H1 (cell line): ENCODE measurements at regions not wholly inside any gene's neighbourhood (a gene's known extent, or its start where the extent isn't known, plus 50 kb on each side); places are given as distances from the start of the nearest gene placed in this dataset.

ENCODE experiments used
- CTCF ChIA-PET: fragments of 300-600 bp; sonication (Branson Sonifier 250); formaldehyde crosslinking; loops from one replicate; lab custom pipeline; 2021; ENCODE audit not compliant: partially characterized antibody; lab: Charles Lee
- POLR2A ChIA-PET: fragments of 300-600 bp; sonication (Branson Sonifier 250); formaldehyde crosslinking; loops from one replicate; lab custom pipeline; 2021; ENCODE audit warnings: inconsistent platforms; ENCODE audit not compliant: partially characterized antibody; lab: Charles Lee
- DNase-seq, 2 experiments: peaks; one replicate each; pipeline versions ENCODE4 v3.0.0 to v3.0.0-alpha.2; 2010 to 2022; ENCODE audit warnings: low spot score in 2 of 2, low read depth in 1 of 2, mixed read lengths in 1 of 2
- FAIRE-seq: peaks from 2 replicates; lab custom pipeline; 2011; peaks lifted over from hg19 to GRCh38; lab: Jason Lieb, UNC
- H2AFZ ChIP-seq: 2 replicates; pipeline ENCODE4 v1.8.1; 2012; ENCODE audit warnings: low read length, inconsistent platforms
- H2AK5ac ChIP-seq: 2 replicates; pipeline ENCODE4 v1.6.1; 2013; ENCODE audit warnings: low read depth, low read length
- H2BK120ac ChIP-seq: replicated peaks from 2 replicates; pipeline ENCODE3; 2013; ENCODE audit warnings: low read depth, low read length, inconsistent platforms
- H2BK12ac ChIP-seq: 2 replicates; pipeline ENCODE4 v1.6.1; 2013; ENCODE audit warnings: low read depth, low read length
- H2BK15ac ChIP-seq: 2 replicates; pipeline ENCODE4 v1.6.1; 2013; ENCODE audit warnings: low read length
- H2BK20ac ChIP-seq: 2 replicates; pipeline ENCODE4 v1.6.1; 2013; ENCODE audit warnings: low read length
- H2BK5ac ChIP-seq: 2 replicates; pipeline ENCODE4 v1.6.1; 2013; ENCODE audit warnings: low read depth, low read length
- H3K14ac ChIP-seq: 2 replicates; pipeline ENCODE4 v1.6.1; 2013; ENCODE audit warnings: inconsistent platforms; ENCODE audit not compliant: insufficient read length
- H3K18ac ChIP-seq: 2 replicates; pipeline ENCODE4 v1.6.1; 2013; ENCODE audit warnings: low read length; ENCODE audit errors: extremely low read depth
- H3K23ac ChIP-seq: 2 replicates; pipeline ENCODE4 v1.6.1; 2013; ENCODE audit warnings: inconsistent platforms; ENCODE audit not compliant: insufficient read length
- H3K23me2 ChIP-seq: 2 replicates; pipeline ENCODE4 v1.6.1; 2013; ENCODE audit warnings: low read depth, low read length
- H3K27ac ChIP-seq: 2 replicates; pipeline ENCODE4 v1.6.1; 2011; ENCODE audit warnings: low read depth, low read length, inconsistent platforms
- H3K27me3 ChIP-seq, 4 experiments: replicated peaks in 1 of 4; 1 replicate in 1 of 4; 2 replicates in 3 of 4; pipeline versions ENCODE4 v1.6.1 to v1.8.1; 2011 to 2013; ENCODE audit warnings: low read length in 3 of 4, mild to moderate bottlenecking in 3 of 4, inconsistent platforms in 2 of 4, mixed read lengths in 2 of 4, moderate library complexity in 1 of 4; ENCODE audit not compliant: control insufficient read depth in 3 of 4, insufficient read depth in 3 of 4; ENCODE audit errors: extremely low read depth in 1 of 4
- H3K36me3 ChIP-seq, 4 experiments: 2 replicates each; pipeline versions ENCODE4 v1.6.1 to v1.8.1; 2011 to 2013; ENCODE audit warnings: mild to moderate bottlenecking in 4 of 4, low read length in 3 of 4, moderate library complexity in 2 of 4, control low read depth in 1 of 4, inconsistent platforms in 1 of 4; ENCODE audit not compliant: insufficient read depth in 4 of 4, control insufficient read depth in 2 of 4
- H3K4ac ChIP-seq: replicated peaks from 2 replicates; pipeline ENCODE3; 2013; ENCODE audit warnings: low read length, low read depth, mixed read lengths, inconsistent platforms; ENCODE audit not compliant: insufficient read length
- H3K4me1 ChIP-seq, 4 experiments: replicated peaks in 1 of 4; 1 replicate in 1 of 4; 2 replicates in 3 of 4; pipeline versions ENCODE4 v1.6.1 to v1.8.1; 2011 to 2013; ENCODE audit warnings: low read length in 3 of 4, inconsistent platforms in 2 of 4, mixed read lengths in 1 of 4; ENCODE audit not compliant: insufficient read depth in 4 of 4, control insufficient read depth in 3 of 4
- H3K4me2 ChIP-seq, 2 experiments: 2 replicates each; pipeline versions ENCODE4 v1.6.1 to v1.8.1; 2011 to 2013; ENCODE audit warnings: low read depth in 2 of 2, low read length in 2 of 2, control low read depth in 1 of 2, inconsistent platforms in 1 of 2, mild to moderate bottlenecking in 1 of 2; ENCODE audit not compliant: insufficient read depth in 1 of 2
- H3K4me3 ChIP-seq, 4 experiments: fragments of 200-600, 300-600 bp in 1 of 4; sonication (generic), shearing (Covaris generic), sonication (Bioruptor Twin) in 1 of 4; 2 replicates each; pipeline versions ENCODE4 v1.5.1 to v1.8.1; 2011 to 2016; ENCODE audit warnings: low read length in 4 of 4, low read depth in 3 of 4, control low read depth in 2 of 4, inconsistent platforms in 2 of 4, mild to moderate bottlenecking in 2 of 4, mixed read lengths in 1 of 4, moderate library complexity in 1 of 4; ENCODE audit not compliant: insufficient read depth in 2 of 4; ENCODE audit errors: extremely low read depth in 1 of 4
- H3K56ac ChIP-seq: replicated peaks from 2 replicates; pipeline ENCODE3; 2013; ENCODE audit warnings: low read depth, mild to moderate bottlenecking, mixed read lengths, low read length, inconsistent platforms; ENCODE audit not compliant: insufficient read length
- H3K79me1 ChIP-seq: 2 replicates; pipeline ENCODE4 v1.6.1; 2013; ENCODE audit warnings: low read depth, low read length, control low read depth
- H3K79me2 ChIP-seq, 2 experiments: 2 replicates each; pipeline versions ENCODE4 v1.6.1 to v1.8.1; 2012 to 2013; ENCODE audit warnings: low read length in 2 of 2, mild to moderate bottlenecking in 2 of 2, inconsistent platforms in 1 of 2; ENCODE audit not compliant: insufficient read depth in 2 of 2, control insufficient read depth in 1 of 2
- H3K9ac ChIP-seq, 4 experiments: replicated peaks in 1 of 4; 1 replicate in 1 of 4; 2 replicates in 3 of 4; pipeline versions ENCODE4 v1.6.1 to v1.8.1; 2011 to 2013; ENCODE audit warnings: low read depth in 3 of 4, low read length in 3 of 4, control low read depth in 2 of 4, mild to moderate bottlenecking in 2 of 4, moderate library complexity in 2 of 4, inconsistent platforms in 1 of 4; ENCODE audit errors: extremely low read depth in 1 of 4
- H3K9me3 ChIP-seq, 2 experiments: 2 replicates each; pipeline versions ENCODE4 v1.6.1 to v1.8.1; 2012 to 2013; ENCODE audit warnings: mild to moderate bottlenecking in 2 of 2, moderate library complexity in 2 of 2, control low read depth in 1 of 2, inconsistent platforms in 1 of 2, low read depth in 1 of 2, low read length in 1 of 2, mixed read lengths in 1 of 2; ENCODE audit not compliant: insufficient read depth in 2 of 2
- H4K20me1 ChIP-seq, 2 experiments: replicated peaks in 1 of 2; 2 replicates each; pipeline versions ENCODE3 to v1.8.1; 2011 to 2013; ENCODE audit warnings: inconsistent platforms in 2 of 2, low read length in 2 of 2, mild to moderate bottlenecking in 1 of 2; ENCODE audit not compliant: insufficient read depth in 2 of 2, control insufficient read depth in 1 of 2
- H4K5ac ChIP-seq: 2 replicates; pipeline ENCODE4 v1.6.1; 2013; ENCODE audit warnings: low read length, low read depth, mixed read lengths, inconsistent platforms; ENCODE audit not compliant: insufficient read length
- H4K8ac ChIP-seq: 2 replicates; pipeline ENCODE4 v1.8.0; 2013; ENCODE audit warnings: mild to moderate bottlenecking, moderate library complexity, low read length, inconsistent platforms; ENCODE audit not compliant: insufficient read depth; ENCODE audit errors: extremely low read depth
- H4K91ac ChIP-seq: replicated peaks from 2 replicates; pipeline ENCODE3; 2013; ENCODE audit warnings: low read length, mixed read lengths, inconsistent platforms; ENCODE audit not compliant: insufficient read length
- BACH1 ChIP-seq: IDR thresholded peaks from 2 replicates; pipeline ENCODE4 v1.6.1; 2012; ENCODE audit warnings: low read length, improper control_type of control experiment
- BCL11A ChIP-seq, 2 experiments: IDR thresholded peaks; one replicate each; pipeline ENCODE4 v1.6.1; 2011; ENCODE audit warnings: low read depth in 2 of 2, low read length in 2 of 2, mild to moderate bottlenecking in 2 of 2
- CEBPB ChIP-seq: IDR thresholded peaks from 2 replicates; pipeline ENCODE4 v1.6.1; 2012; ENCODE audit warnings: low read depth, low read length
- CTBP2 ChIP-seq: IDR thresholded peaks from 2 replicates; pipeline ENCODE4 v1.7.0; 2011; ENCODE audit warnings: borderline replicate concordance, mild to moderate bottlenecking, moderate library complexity, mixed read lengths, low read length; ENCODE audit not compliant: insufficient read depth, insufficient read length
- GABPA ChIP-seq: IDR thresholded peaks from 2 replicates; pipeline ENCODE4 v1.6.1; 2011; ENCODE audit warnings: mild to moderate bottlenecking, low read length, moderate library complexity, borderline replicate concordance; ENCODE audit not compliant: insufficient read depth
- GTF2F1 ChIP-seq: IDR thresholded peaks from 2 replicates; pipeline ENCODE4 v1.6.1; 2012; ENCODE audit warnings: low read depth, low read length, improper control_type of control experiment, borderline replicate concordance
- JUND ChIP-seq: IDR thresholded peaks from 2 replicates; pipeline ENCODE4 v1.6.1; 2011; ENCODE audit warnings: mild to moderate bottlenecking, improper control_type of control experiment, low read length
- KDM1A ChIP-seq: fragments of 200-600, 300-600 bp; sonication (generic); IDR thresholded peaks from 2 replicates; pipeline ENCODE4 v1.7.1; 2016; ENCODE audit warnings: mild to moderate bottlenecking, low read length, borderline replicate concordance
- MAFK ChIP-seq: IDR thresholded peaks from 2 replicates; pipeline ENCODE4 v1.6.1; 2012; ENCODE audit warnings: low read depth, mild to moderate bottlenecking, improper control_type of control experiment, low read length
- PHF8 ChIP-seq: fragments of 200-600 bp; sonication (generic); conservative IDR thresholded peaks from 2 replicates; pipeline ENCODE4 v1.7.1; 2012; ENCODE audit warnings: low read depth, mild to moderate bottlenecking, inconsistent platforms, low read length, moderate library complexity
- POLR2A ChIP-seq, 2 experiments: IDR thresholded peaks; 1 replicate in 1 of 2; 2 replicates in 1 of 2; pipeline ENCODE4 v1.6.1; 2011; ENCODE audit warnings: low read depth in 2 of 2, low read length in 2 of 2, mild to moderate bottlenecking in 2 of 2; ENCODE audit errors: control extremely low read depth in 1 of 2
- RBBP5 ChIP-seq: IDR thresholded peaks from 2 replicates; pipeline ENCODE4 v1.7.1; 2012; ENCODE audit warnings: low read depth, mild to moderate bottlenecking, inconsistent platforms, low read length, moderate library complexity, borderline replicate concordance
- SIRT6 ChIP-seq: IDR thresholded peaks from one replicate; pipeline ENCODE4 v1.7.1; 2012; ENCODE audit warnings: low read length, inconsistent platforms
- SIX5 ChIP-seq: IDR thresholded peaks from 2 replicates; pipeline ENCODE4 v1.6.1; 2011; ENCODE audit warnings: mild to moderate bottlenecking, low read depth, low read length
- TAF1 ChIP-seq: IDR thresholded peaks from 2 replicates; pipeline ENCODE4 v1.6.1; 2011; ENCODE audit warnings: mild to moderate bottlenecking, low read depth, low read length
- TCF12 ChIP-seq: IDR thresholded peaks from 2 replicates; pipeline ENCODE4 v1.6.1; 2011; ENCODE audit warnings: low read depth, mild to moderate bottlenecking, low read length

DNA sequence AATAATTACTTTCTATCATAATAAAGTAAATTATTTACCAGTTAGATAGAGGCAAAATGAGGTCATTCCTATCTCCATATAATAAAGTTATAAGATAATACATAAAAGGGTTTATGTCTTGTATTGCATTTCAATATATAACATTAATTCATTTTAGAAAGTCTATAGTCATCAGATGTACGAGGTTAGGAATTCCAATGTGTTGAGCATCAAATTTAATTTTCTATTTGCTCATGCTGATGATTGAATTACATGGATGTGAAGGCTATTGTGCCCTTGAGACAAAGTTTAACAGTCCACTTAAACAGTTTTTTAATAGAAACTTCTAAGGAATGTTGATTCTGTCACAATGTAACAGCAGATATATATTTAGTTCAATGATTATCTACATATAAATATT lies 678.3 kb upstream of the LRRN3 start (continued):
- no peak for TF ChIP-seq MAFK

DNA sequence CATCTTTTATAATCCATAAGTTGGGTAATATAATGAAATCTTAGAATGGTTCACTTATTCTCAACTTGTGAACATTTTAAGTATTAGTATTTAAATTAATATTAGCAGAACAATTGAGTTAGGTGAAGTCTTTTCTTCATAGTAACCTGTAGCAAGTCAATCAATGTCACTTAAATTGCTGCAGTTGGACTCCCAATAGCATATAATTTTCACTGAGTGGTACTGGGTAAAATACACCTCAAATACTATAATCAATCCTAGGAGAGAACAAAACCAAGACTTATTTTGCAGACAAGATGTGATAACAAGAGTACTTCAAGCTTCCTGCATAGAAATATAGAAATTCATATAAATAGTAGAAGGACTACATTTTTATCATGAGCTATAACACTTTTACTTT lies 677.9 kb upstream of the LRRN3 start:
- no peak overlapping the region for H3K14ac ChIP-seq
- H3K9me3 ChIP-seq, result no peaks in the 10 kb centered on the region
- POLR2A ChIA-PET, result no interaction called here
- H3K27ac ChIP-seq, result no peak overlapping the region
- H3K4ac ChIP-seq, result no peak overlapping the region
- H2BK120ac ChIP-seq, result no peak overlapping the region
- no peak overlapping the region for H2BK5ac ChIP-seq
- H3K79me1 ChIP-seq, result no peaks in the 10 kb centered on the region
- no peak overlapping the region for H2BK20ac ChIP-seq
- no peaks in the 10 kb centered on the region for H3K79me2 ChIP-seq
- FAIRE-seq (no peak), DNase-seq (no peak)
- H3K56ac ChIP-seq, result no peak overlapping the region
- no peak overlapping the region for H3K9ac ChIP-seq
- no peak overlapping the region for H4K5ac ChIP-seq
- no peak overlapping the region for H3K18ac ChIP-seq
- no peak overlapping the region for H3K23ac ChIP-seq
- H3K4me1 ChIP-seq, result no peaks in the 10 kb centered on the region
- CTCF ChIA-PET, result no interaction called here
- no peak overlapping the region for H2BK12ac ChIP-seq
- no peak overlapping the region for H2AK5ac ChIP-seq
- no peak overlapping the region for H3K4me3 ChIP-seq
- no peaks in the 10 kb centered on the region for H3K36me3 ChIP-seq
- no peaks in the 10 kb centered on the region for H3K23me2 ChIP-seq
- peaks cover 0 to 1% (median 0%) of the 10 kb centered on the region in 4 experiments; a peak in 2 of 7 replicates for H3K27me3 ChIP-seq
- H2BK15ac ChIP-seq, result no peak overlapping the region
- H4K20me1 ChIP-seq, result no peaks in the 10 kb centered on the region
- no peak overlapping the region for H4K91ac ChIP-seq
- no peak overlapping the region for H4K8ac ChIP-seq
- no peak overlapping the region for H2AFZ ChIP-seq
- H3K4me2 ChIP-seq, result no peak overlapping the region
- TF ChIP-seq GTF2F1 (no peak), PHF8 (no peak), TCF12 (no peak), KDM1A (no peak), CTBP2 (no peak), CEBPB (no peak), JUND (no peak), TAF1 (no peak), SIX5 (no peak), GABPA (no peak), BCL11A (IDR thresholded peaks at IDR 0.05; ENCODE audit: low read depth in 2 of 2, low read length in 2 of 2) (no peak), POLR2A (IDR thresholded peaks at IDR 0.05; ENCODE audit: control extremely low read depth in 1 of 2, low read depth in 2 of 2, low read length in 2 of 2) (no peak), RBBP5 (no peak), BACH1 (no peak), SIRT6 (no peak)
